HG02759 (cell line): ENCODE measurements at regions not wholly inside any gene's neighbourhood (a gene's known extent, or its start where the extent isn't known, plus 50 kb on each side); places are given as distances from the start of the nearest gene placed in this dataset.

Experiments
- ATAC-seq: cut with Tn5 transposase; IDR thresholded peaks from one replicate; pipeline ENCODE4 v1.9.1; 2021; ENCODE audit warnings: mild to moderate bottlenecking, moderate library complexity; ENCODE audit not compliant: unreplicated experiment

GRCh38 chr6:122042380-122042779 is 357.1 kb upstream of the HSF2 start:
- ATAC-seq = no peak

DNA sequence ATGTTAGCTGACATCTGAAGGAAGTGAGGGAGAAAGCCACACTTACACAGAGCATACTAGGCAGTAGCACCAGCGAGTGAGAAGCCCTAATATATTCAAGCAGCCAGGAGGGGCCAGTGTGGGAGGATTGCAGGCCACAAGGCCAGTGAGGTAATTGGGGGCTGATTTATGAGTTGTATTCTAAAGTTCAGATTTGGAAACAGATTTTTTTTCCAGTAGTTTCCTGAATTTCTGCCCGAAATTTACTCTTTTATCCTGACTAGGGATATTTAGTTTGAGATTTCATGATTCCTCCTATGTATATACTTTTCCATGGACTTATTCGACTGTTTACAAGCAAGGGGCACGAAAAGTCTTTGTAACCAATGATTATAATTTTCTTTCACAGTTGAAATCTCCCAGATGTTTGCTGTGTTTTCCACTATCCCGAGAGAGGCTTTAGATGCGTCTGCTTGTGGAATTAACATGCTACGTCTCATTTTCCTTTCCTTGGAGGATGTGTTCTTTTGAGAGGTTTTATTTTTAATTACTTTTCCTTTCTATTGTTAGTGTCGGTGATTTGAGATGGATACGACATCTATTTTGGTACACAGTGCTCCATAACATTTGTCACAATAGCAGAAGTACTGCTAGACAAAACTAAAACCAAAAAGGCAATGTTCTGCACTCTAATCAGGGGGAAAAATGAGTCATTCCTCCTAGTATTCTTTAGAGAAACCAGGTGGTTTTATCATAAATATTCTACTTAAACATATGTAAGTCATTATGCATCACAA is 356.3 kb upstream of the HSF2 start:
- ATAC-seq = no peak

- no peak for ATAC-seq
These were observed 350.9 kb upstream of the HSF2 start for GRCh38 chr6:122048570-122048969.

GRCh38 chr6:122049341-122049740 is 350.1 kb upstream of the HSF2 start:
- no peak for ATAC-seq

- ATAC-seq = no peak
These were observed 349.2 kb upstream of the HSF2 start for GRCh38 chr6:122050242-122050755.

DNA sequence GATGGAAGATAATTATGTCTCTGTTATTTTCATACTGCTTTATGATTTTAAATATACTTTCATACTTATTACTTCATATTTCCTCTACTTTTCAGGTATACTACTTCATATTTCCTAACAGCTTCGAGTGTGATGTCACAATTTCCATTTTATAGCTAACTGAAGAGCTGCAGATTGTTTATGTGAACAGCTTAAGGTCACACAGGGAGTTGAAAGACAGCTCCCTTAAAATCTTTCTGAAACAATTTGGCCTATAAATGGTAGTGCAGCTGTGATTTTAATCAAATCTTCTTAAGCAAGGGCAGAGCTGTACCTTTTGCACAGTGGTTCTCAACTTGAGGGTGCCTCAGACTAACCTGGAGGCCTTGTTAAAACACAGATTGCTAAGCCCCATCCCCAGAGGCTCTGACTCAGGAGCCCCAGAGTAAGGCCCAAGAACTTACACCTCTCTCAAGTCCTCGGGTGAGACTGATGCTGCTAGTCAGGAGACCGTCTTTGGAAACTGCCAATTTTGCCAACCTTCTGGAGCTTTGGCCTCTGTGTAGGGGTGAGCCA is 347.0 kb upstream of the HSF2 start:
- no peak for ATAC-seq

DNA sequence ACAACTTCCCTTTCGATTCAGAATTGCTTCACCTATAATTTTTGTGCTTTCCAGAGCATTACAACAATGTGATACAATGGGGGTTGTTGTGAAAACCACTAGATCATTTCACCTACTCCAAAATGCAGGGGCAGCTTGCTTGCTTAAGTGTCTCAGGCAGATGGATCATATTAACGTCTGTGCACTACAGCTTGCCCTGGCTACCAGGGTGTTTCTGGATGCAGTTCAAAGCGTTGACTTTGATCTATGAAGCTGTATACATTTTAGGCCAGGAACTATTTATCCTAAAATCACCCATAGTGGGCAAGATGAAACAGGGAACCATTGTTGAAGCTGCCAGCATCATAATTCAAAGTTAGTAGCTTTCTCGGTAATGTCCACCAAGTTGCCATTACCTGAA is 339.5 kb upstream of the HSF2 start:
- no peak for ATAC-seq

- no peak for ATAC-seq
These were observed 337.6 kb upstream of the HSF2 start for GRCh38 chr6:122061855-122062254.

DNA sequence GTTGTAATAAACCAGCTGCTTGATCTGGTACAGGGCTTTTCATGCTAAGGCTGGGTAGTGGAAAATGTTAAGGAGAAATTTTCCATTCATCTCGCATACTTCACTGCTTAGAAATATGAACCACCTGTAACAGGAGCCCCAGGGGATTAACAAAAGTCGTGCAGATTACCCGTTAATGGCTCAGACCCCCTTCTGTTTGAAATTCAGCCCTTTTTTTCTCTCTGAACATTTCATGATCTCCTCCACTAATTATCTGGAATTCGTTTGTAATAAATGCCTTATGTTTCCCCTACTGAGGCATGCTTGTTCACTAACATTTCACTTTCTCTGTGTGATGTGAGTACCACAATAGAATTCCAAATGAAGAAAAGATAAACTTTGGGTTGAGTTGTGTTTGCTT is 336.4 kb upstream of the HSF2 start:
- no peak for ATAC-seq

- no peak for ATAC-seq
These were observed 335.7 kb upstream of the HSF2 start for GRCh38 chr6:122063761-122064160.

DNA sequence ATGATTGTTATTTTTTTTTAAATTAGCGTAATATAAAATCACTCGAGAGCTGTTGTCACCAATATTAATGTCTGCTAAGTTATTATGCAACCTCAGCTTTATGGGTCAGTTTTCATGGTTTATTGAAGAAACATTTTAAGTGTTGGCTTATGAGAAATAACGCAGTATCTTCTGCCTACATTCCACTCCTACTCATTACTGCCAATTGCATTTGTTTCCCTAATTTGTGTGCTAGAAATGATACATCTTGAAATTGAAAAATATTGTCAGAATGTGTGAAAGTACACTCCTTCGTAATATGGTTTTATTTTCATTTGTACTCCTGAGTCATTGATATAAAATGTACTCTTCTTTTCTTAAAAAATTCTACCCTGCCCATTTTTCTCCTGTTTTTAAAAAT is 333.3 kb upstream of the HSF2 start:
- no peak for ATAC-seq

- no peak for ATAC-seq
These were observed 331.1 kb upstream of the HSF2 start for GRCh38 chr6:122068291-122068769.

- no peak for ATAC-seq
These were observed 329.5 kb upstream of the HSF2 start for GRCh38 chr6:122069932-122070331.

GRCh38 chr6:122072014-122072647 is 327.3 kb upstream of the HSF2 start:
- no peak for ATAC-seq

DNA sequence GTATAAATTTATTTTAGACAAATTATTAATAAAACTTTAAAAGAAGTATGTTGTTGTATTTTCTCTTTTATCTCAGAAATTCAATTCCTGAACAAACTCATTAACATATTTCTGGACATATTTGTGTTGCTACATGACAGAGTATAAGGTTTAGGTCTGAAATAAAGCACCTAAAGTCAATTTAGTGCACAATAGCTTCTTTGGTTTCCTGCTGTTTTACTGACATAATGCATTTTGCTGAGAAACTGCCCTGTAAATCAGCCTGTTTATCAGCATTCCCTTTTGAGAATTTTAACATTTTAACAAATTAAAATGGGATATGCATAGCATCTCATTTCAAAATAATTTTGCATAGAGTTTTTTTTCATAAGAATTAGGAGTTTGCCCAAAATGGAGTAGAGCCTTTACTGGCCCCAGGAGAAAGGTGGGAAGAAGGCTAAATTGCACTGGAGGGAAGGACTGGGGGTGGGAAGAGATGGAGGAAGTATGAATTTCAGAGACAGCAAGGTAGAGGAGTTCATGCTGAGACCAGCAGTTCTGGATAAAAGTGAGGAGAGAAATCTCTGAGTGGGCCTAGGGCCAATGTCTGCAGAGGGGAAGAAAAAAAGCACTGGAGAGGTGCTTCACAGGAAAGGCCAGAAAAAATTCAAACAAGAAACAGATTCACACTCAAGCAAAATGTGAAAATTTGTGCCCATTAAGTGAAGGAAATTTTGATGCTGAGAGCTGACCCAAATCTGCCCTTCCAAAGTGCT is 324.2 kb upstream of the HSF2 start:
- ATAC-seq = no peak

DNA sequence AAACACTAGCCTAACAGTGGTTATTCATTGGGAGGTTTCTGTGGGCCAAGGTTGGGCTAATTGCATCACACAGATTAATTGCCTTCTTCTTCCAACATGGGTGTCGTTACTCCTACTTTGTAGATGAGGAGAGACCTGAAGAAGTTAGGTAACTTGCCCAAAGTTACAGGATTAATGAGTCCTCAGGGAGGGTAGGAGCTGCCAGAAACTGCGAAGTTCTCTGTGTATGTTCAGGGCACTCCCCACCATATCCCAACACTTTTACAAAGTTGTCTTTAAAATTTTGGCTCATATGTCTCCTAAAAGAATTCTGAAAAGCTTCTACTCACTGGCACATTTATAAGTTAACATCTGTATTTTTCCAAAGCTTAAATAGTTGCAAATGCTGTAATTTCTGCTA is 323.5 kb upstream of the HSF2 start:
- ATAC-seq = no peak

DNA sequence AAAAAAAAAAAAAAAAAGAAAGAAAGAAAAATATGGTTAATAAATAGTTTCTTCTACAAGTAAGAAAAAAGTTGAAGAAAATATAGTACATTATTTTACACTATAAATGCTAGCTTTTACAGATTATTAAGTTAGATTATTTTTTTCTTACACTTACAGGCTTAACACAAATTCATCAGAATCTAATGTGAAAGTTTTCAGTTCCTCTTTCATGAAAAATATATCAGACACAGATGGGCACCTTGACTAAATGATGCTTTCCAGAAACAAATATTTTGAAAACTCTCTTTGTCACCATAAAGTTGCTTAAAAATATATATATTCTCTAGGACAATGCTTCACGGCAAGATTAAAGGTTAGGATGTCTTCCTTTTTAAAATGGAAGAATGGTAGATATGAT is 321.8 kb upstream of the HSF2 start:
- no peak for ATAC-seq

DNA sequence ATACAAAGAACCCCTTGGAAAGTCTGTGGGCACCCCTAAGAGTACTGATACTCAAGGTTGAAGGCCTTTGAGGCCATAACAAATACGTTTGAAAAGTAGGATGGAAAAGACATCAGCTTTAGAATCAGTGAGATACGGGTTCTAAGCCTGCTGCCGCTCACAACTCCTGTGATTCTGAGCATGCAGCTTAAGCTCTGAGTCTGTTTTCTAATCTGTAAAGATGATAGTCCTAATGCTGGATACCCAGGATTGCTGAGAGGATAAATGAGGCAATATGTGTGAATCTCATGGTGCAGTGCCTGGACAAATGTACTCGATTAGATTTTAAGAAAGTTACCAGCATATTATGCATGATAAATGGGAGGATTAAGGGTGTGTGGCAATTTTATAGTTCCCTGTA is 321.0 kb upstream of the HSF2 start:
- no peak for ATAC-seq

DNA sequence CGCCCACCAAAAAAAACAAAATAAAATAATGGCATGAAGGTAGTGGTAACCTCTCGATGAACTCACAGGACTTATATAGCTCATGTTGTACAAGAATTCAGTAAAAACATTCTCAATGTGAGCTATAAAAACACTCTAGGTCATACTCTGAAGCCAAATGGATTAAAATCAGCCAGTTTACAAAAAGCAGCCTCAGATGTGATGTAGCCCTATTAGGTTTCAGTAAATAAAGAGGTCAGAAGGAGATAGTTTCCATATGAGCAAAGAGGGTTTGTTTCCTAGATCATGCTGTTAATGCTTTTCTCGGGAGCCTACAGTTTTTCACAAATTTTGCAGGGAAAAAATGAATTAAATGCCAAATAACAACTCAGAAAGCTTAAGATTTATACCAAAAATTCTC is 319.5 kb upstream of the HSF2 start:
- ATAC-seq = no peak

DNA sequence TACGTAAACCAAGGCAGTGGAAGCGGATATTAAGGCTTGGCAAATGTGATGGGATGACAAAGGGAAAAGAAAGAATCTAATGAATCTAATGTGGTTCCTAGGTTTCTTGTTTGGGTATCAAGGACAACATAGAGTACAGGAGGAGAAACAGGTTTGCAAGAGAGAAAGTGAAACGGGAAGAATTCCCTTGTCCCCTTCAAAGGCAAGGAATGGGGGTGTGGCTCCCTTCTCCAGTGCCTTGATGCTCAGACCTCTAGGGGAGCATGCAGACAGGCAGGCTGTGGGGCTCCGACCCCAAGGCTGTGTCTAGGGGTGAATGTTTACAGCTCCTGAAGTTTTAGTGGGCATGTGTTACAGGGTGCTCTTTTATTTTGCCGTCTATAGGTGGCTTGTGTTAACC is 317.5 kb upstream of the HSF2 start:
- no peak for ATAC-seq

- no peak for ATAC-seq
These were observed 317.1 kb upstream of the HSF2 start for GRCh38 chr6:122082370-122082769.
